Heart left ventricle (tissue), 16 donors: ENCODE measurements at regions not wholly inside any gene's neighbourhood (a gene's known extent, or its start where the extent isn't known, plus 50 kb on each side); places are given as distances from the start of the nearest gene placed in this dataset.

Source experiments
- ATAC-seq, 4 donors: fragments of 200-7000 bp; cut with Tn5 transposase; one replicate each; pipeline ENCODE4 v1.9.1; 2020 to 2022; ENCODE audit warnings: moderate library complexity in 4 of 4, mild to moderate bottlenecking in 3 of 4, moderate number of reproducible peaks in 1 of 4
- DNase-seq, 5 donors: peaks; one replicate each; pipeline ENCODE4 v3.0.0-alpha.2; 2020
- H3K27ac ChIP-seq, 12 donors: fragments of 200-600 bp; sonication (generic) in 4 of 12; one replicate each; pipeline versions ENCODE4 v1.5.0 to v1.8.0; 2016 to 2022; ENCODE audit warnings: mild to moderate bottlenecking in 2 of 12
- H3K27me3 ChIP-seq, 9 donors: fragments of 200-600 bp; sonication (generic) in 2 of 9; one replicate each; pipeline versions ENCODE4 v1.5.1 to v1.8.0; 2016 to 2022; ENCODE audit warnings: mild to moderate bottlenecking in 3 of 9
- H3K36me3 ChIP-seq, 9 donors: fragments of 200-600 bp; sonication (generic) in 2 of 9; one replicate each; pipeline versions ENCODE4 v1.5.0 to v1.8.0; 2018 to 2022; ENCODE audit warnings: mild to moderate bottlenecking in 2 of 9
- H3K4me1 ChIP-seq, 12 donors: fragments of 200-600 bp; sonication (generic) in 4 of 12; one replicate each; pipeline versions ENCODE4 v1.5.0 to v1.8.0; 2016 to 2022; ENCODE audit warnings: mild to moderate bottlenecking in 3 of 12
- H3K4me3 ChIP-seq, 12 donors: fragments of 200-600 bp; sonication (generic) in 4 of 12; one replicate each; pipeline versions ENCODE4 v1.5.0 to v1.8.0; 2017 to 2022; ENCODE audit warnings: mild to moderate bottlenecking in 9 of 12, moderate library complexity in 4 of 12
- H3K9me3 ChIP-seq, 12 donors: fragments of 200-600 bp; sonication (generic) in 4 of 12; one replicate each; pipeline versions ENCODE4 v1.5.0 to v1.8.0; 2016 to 2022; ENCODE audit warnings: mild to moderate bottlenecking in 1 of 12
- CTCF ChIP-seq, 12 donors: fragments of 200-600 bp; sonication (generic) in 4 of 12; IDR thresholded peaks; one replicate each; pipeline versions ENCODE4 v1.5.0 to v1.8.0; 2018 to 2022; ENCODE audit warnings: antibody characterized with exemption in 12 of 12, mild to moderate bottlenecking in 5 of 12
- POLR2A ChIP-seq, 2 donors: fragments of 450-650 bp; IDR thresholded peaks; one replicate each; pipeline ENCODE4 v1.6.1; 2017; ENCODE audit warnings: antibody characterized with exemption in 2 of 2, mild to moderate bottlenecking in 2 of 2, moderate library complexity in 2 of 2
- WGBS, 4 donors: extraction: QIAGEN DNeasy Blood & Tissue Kit in 2 of 4; methylation state at CpG; one replicate each; pipeline versions ENCODE4 v1.1.5 to v1.1.7; 2013 to 2018; 5-methylcytosine and 5-hydroxymethylcytosine counted together
- intact Hi-C, 10 donors: fragments of 100-400 bp; cut with DNase I; formaldehyde crosslinking; loops; one replicate each; pipeline versions ENCODE4 v1.11.1 to v1.14.2; 2022
- donor health status: ischemic (EF 13 %, LVEDD 7.1; RV severe dilation, severe dysfunction).
- donor health status: healthy with polysubstance abuse.
- donor health status: DM: no; HTN: yes; CAD: no.
- donor health status: DM: no; HTN: no; CAD: no.
- donor health status: ischemic (EF 25% LVEDD 6.9; RV normal size, moderate dysfunction).
- donor health status: ischemic (EF 25% LVEDD 5.7; RV mildly dilated, moderate dysfunction).
- donor health status: healthy.
- donor health status: DM: yes; HTN: yes; CAD: no.
- donor health status: ischemic (EF 35%, LVEDD 5.7; RV mildly dilated, moderate dysfunction).
- donor health status: nonischemic (EF 11% LVEDD 7.7; RV severe dilation, severe dysfunction).
- donor health status: DM: yes; HTN: yes; CAD: no.
- donor health status: PGD.
- donor health status: ischemic (EF 29% LVEDD 5.4; RV normal size, mild dysfunction).
- donor health status: nonischemic (EF 23%, LVEDD 6.1; RV moderate dilation, normal function).

- 35 to 54% (median 46%) methylated on average over 3 to 4 of the region's 4 CpGs for WGBS, 4 donors
- Histone ChIP-seq H3K4me1 (peaks cover 0 to 11% (median 1%) of the 10 kb centered on the region in 12 donors), H3K27me3 (no peaks in the 10 kb centered on the region), H3K36me3 (no peaks in the 10 kb centered on the region), H3K4me3 (no peak overlapping the region), H3K9me3 (peaks cover 0 to 4% (median 0%) of the 10 kb centered on the region in 12 donors), H3K27ac (no peak overlapping the region)
- TF ChIP-seq CTCF (IDR thresholded peaks at IDR 0.05) (no peak), POLR2A (IDR thresholded peaks at IDR 0.05) (no peak)
- ATAC-seq (peak in 1 of 4 donors; percentile 20), DNase-seq (no peak)
- intact Hi-C loops: loop anchor here in 7 of 10 donors (5.0 to 10.0 kb wide), 6 partner anchors 33 to 1438 kb away; no protein-coding TSS in a partner anchor
Observed at GRCh38 chr5:34488984-34489383, 167.1 kb upstream of the RAI14 start.

GRCh38 chr5:34490506-34491250 is 165.4 kb upstream of the RAI14 start:
- DNase-seq (no peak), ATAC-seq (no peak)
- Histone ChIP-seq H3K4me1 (peaks cover 0 to 11% (median 1%) of the 10 kb centered on the region in 12 donors), H3K27me3 (no peaks in the 10 kb centered on the region), H3K4me3 (no peak overlapping the region), H3K36me3 (no peaks in the 10 kb centered on the region), H3K9me3 (peaks cover 0 to 9% (median 0%) of the 10 kb centered on the region in 12 donors), H3K27ac (peak overlapping the region in 1 of 12 donors; percentile 51)
- WGBS, 4 donors: 19 to 64% (median 28%) methylated on average over 3 to 7 of the region's 14 CpGs
- intact Hi-C loops: no loop called here
- TF ChIP-seq CTCF (IDR thresholded peaks at IDR 0.05) (no peak), POLR2A (IDR thresholded peaks at IDR 0.05) (no peak)

GRCh38 chr5:34491251-34491620 is 164.9 kb upstream of the RAI14 start:
- peaks cover 0 to 12% (median 1%) of the 10 kb centered on the region in 12 donors for H3K4me1 ChIP-seq
- H3K36me3 ChIP-seq: no peaks in the 10 kb centered on the region
- ATAC-seq (no peak), DNase-seq (no peak)
- no peaks in the 10 kb centered on the region for H3K27me3 ChIP-seq
- WGBS, 4 donors: 72 to 90% (median 82%) methylated on average over 6 of the region's 6 CpGs
- peaks cover 0 to 9% (median 0%) of the 10 kb centered on the region in 12 donors for H3K9me3 ChIP-seq
- no peak for TF ChIP-seq CTCF (IDR thresholded peaks at IDR 0.05)
- no peak for TF ChIP-seq POLR2A (IDR thresholded peaks at IDR 0.05)
- H3K4me3 ChIP-seq: no peak overlapping the region
- peak overlapping the region in 1 of 12 donors; percentile 51 for H3K27ac ChIP-seq
- intact Hi-C loops: no loop called here

GRCh38 chr5:34494111-34494755 is 161.9 kb upstream of the RAI14 start:
- Histone ChIP-seq H3K27me3 (no peaks in the 10 kb centered on the region), H3K9me3 (peaks cover 0 to 9% (median 0%) of the 10 kb centered on the region in 12 donors), H3K4me3 (no peak overlapping the region), H3K27ac (no peak overlapping the region), H3K36me3 (no peaks in the 10 kb centered on the region), H3K4me1 (peaks cover 0 to 26% (median 5%) of the 10 kb centered on the region in 12 donors)
- DNase-seq (no peak), ATAC-seq (no peak)
- intact Hi-C loops: no loop called here
- TF ChIP-seq POLR2A (IDR thresholded peaks at IDR 0.05): no peak
- TF ChIP-seq CTCF (IDR thresholded peaks at IDR 0.05): no peak
- 72 to 86% (median 79%) methylated on average over 3 of the region's 3 CpGs for WGBS, 4 donors
